NOMO-1 treated with DMSO at 0.1 percent for 48 hours (cell line): ENCODE measurements at regions not wholly inside any gene's neighbourhood (a gene's known extent, or its start where the extent isn't known, plus 50 kb on each side); places are given as distances from the start of the nearest gene placed in this dataset.
A peak's percentile ranks its signal among the peaks of the same experiment; 100 is the strongest.
"Not testable (repeated sequence)": the region's sequence is repeated elsewhere in the genome, so short reads cannot be mapped to it uniquely, and the experiment has no call there.

Experiments used
- DNase-seq: peaks from one replicate; lab custom pipeline; 2025; ENCODE audit not compliant: unreplicated experiment; lab: John Stamatoyannopoulos, UW

GRCh38 chr6:63010962-63011361 lies 200.3 kb upstream of the FKBP1C start:
- peak; percentile 43 for DNase-seq

- DNase-seq = no peak
Measured at GRCh38 chr6:63014290-63014689, 197.0 kb upstream of the FKBP1C start.

DNA sequence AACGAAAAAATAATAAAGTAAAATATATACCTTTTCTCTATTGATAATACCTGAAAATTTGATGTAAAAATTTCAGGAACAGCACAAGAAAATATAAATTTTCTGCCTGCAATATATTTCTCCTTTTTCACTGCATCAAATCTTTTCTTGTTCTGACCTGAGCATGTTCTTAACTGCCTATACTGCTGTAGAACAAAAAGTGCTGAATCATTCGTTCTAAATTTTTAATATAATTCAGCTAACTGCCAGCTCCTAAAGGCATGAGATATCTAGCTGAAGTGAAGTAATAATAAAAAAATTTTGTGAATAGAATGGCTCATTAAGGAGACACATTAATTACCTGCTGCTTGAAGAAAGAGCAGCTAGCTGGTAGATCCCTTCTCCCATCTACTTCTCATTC lies 188.6 kb upstream of the FKBP1C start:
- no peak for DNase-seq

- no peak for DNase-seq
Measured at GRCh38 chr6:63023726-63024125, 187.5 kb upstream of the FKBP1C start.

DNA sequence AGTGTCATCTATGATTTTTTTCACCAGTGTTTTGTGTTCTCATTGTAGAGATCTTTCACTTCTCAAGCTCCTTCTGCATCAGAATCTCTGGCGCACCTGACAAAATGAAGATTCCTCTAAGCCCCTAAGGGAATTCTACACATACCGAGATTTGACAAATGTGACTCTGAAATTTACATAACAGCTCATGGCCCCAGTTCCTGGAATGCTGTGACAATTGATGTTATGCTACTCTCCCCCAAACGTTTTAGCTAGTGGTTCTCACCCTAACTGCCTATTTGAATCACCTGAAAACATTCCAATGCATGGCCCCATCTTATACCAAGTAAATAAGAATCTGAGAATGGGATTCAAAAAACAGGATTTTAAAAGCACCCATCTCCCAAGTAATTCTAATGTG lies 162.1 kb upstream of the FKBP1C start:
- no peak for DNase-seq

DNA sequence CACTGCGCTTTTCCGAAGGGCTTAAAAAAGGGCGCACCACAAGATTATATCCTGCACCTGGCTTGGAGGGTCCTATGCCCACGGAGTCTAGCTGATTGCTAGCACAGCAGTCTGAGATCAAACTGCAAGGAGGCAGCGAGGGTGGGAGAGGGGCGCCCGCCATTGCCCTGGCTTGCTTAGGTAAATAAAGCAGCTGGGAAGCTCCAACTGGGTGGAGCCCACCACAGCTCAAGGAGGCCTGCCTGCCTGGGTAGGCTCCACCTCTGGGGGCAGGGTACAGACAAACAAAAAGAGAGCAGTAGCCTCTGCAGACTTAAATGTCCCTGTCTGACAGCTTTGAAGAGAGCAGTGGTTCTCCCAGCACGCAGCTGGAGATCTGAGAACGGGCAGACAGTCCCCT lies 158.1 kb upstream of the FKBP1C start:
- not testable (repeated sequence) for DNase-seq

DNA sequence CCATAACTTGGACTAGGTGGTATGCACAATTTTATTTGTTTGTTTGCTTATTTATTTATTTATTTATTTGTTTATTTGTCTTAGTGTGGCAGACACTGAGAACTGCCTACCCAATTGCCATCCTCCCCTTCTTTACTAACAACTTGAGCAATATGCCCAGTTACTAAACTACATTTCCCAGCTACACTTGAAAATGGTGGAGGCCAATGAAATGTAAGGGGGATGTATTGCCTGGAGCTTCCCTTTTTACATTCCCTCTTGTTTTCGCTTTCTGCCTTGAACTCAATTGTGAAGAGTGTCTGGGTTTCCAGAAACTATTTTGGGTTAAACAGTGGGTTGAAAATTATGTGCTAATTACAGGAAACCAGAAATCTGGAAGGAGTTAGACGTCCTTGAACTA lies 152.7 kb upstream of the FKBP1C start:
- peak; percentile 81 for DNase-seq

- DNase-seq = no peak
Measured at GRCh38 chr6:63063631-63064271, 147.5 kb upstream of the FKBP1C start.

DNA sequence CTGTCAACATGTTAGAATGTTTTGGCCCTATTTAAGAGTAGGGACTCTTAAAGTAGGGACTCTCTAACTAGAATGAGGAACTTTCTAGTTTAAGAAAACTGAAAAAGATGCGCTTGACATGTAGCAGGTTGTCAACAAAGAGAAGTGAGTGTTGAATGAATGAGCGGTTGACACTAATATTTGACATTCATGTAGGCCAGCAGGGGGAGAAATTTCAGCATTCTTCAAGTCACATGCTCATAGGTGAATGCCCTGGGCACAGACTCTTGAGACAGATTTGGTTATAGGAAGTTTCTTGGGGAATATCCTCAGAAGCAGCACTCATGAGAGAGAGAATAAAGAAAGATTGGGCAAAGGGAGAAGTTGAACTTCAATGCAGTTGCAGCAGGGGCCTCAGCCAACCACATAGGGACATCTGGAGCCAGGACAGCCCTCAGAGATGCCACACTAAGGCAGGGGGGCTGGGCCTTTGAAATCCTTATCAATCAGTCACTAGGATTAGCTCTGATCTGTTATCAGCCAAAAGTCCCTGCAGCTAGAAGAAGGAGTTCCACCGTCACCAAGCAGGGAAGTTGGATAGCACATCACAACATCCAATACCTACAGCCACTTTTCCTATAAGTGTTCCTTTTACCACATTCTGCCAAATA lies 145.1 kb upstream of the FKBP1C start:
- DNase-seq = peak; percentile 13

- DNase-seq = no peak
Measured at GRCh38 chr6:63094947-63095346, 116.3 kb upstream of the FKBP1C start.

DNA sequence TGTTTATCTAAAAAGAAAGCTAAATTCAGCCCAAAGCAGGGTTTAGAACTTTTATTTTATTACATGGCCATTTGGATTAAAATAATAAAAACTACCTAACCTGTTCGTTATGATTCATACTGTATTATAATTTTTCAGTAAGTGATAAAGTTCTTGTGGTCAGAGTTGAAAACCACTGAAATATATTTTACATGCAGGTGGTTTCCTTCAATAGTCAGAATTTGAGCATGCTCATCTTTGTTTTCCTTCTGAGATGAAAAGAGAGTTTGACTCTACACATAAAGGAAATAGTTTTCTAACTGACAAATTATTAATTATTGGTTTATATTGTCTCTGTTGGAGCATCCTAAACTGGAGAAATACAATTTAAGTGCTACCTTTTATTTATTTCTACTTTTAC lies 114.0 kb upstream of the FKBP1C start:
- DNase-seq = no peak

- no peak for DNase-seq
Measured at GRCh38 chr6:63098789-63099188, 112.5 kb upstream of the FKBP1C start.

- no peak for DNase-seq
Measured at GRCh38 chr6:63099772-63100459, 111.4 kb upstream of the FKBP1C start.

GRCh38 chr6:63114610-63115211 lies 96.6 kb upstream of the FKBP1C start:
- DNase-seq = no peak

- DNase-seq = no peak
Measured at GRCh38 chr6:63121166-63121565, 90.1 kb upstream of the FKBP1C start.

DNA sequence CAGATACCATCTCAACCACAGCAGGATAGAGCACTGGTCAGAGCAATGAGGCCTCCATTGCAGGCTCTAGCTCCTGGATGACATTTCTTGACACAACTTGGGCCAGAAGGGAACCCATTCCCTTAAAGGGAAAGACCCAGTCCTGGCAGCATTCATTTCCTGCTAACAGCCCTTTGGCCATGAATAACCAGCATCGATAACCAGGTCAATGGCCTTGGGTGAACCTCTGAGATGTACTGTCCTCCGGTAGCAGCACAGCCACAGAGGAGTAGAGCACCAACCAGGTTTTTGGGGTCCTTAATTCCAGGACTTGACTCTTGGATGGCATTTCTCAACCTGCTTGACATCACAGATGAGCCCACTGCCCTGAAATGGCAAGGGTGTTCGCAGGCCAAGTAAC lies 71.2 kb upstream of the FKBP1C start:
- no peak for DNase-seq

GRCh38 chr6:63140692-63141318 lies 70.5 kb upstream of the FKBP1C start:
- no peak for DNase-seq

DNA sequence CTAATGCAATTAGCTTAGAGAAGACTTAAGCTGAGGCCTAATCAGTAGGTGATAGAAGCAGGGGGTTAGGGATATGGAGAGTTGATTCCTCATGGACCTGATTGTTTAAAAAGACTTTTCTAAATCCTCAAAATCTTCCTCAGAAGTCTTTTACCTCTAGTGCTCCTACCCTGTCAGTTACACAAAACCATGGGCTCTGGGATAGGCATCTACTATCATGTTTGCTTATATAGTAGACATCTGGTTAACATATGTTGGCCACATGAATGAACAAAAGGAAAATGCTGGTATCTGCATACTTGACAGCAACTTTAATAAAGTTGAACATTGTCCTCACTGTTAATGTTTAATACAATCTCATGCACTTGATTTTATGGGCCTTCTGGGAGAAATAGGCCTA lies 61.5 kb upstream of the FKBP1C start:
- no peak for DNase-seq

DNA sequence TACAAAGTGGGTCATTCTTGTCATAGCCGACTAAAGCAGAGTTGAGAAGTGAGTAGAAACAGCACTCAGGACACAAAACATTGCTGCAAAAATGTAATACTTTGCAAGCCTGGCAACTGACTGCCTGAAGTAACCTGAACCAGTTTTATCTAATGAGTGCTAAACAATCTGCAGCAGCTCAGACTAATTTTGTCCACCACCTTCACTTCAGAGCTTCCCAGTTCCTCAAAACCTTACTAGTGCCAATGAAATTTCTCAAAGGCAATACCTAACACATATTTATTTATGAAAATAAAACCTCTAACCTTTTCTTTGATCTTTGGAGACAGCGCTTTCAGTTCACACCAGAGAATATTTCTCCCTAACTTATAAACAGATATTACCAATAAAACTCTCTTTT lies 56.7 kb upstream of the FKBP1C start:
- DNase-seq = no peak
